Fibroblast of upper back skin (primary cell): ENCODE measurements at regions not wholly inside any gene's neighbourhood (a gene's known extent, or its start where the extent isn't known, plus 50 kb on each side); places are given as distances from the start of the nearest gene placed in this dataset.
"Not testable (repeated sequence)": the region's sequence is repeated elsewhere in the genome, so short reads cannot be mapped to it uniquely, and the experiment has no call there.

Source experiments
- DNase-seq: peaks from one replicate; pipeline ENCODE4 v3.0.0-alpha.2; 2013

GRCh38 chr12:127025545-127025944 lies 1241.4 kb upstream of the TMEM132C start:
- no peak for DNase-seq

DNA sequence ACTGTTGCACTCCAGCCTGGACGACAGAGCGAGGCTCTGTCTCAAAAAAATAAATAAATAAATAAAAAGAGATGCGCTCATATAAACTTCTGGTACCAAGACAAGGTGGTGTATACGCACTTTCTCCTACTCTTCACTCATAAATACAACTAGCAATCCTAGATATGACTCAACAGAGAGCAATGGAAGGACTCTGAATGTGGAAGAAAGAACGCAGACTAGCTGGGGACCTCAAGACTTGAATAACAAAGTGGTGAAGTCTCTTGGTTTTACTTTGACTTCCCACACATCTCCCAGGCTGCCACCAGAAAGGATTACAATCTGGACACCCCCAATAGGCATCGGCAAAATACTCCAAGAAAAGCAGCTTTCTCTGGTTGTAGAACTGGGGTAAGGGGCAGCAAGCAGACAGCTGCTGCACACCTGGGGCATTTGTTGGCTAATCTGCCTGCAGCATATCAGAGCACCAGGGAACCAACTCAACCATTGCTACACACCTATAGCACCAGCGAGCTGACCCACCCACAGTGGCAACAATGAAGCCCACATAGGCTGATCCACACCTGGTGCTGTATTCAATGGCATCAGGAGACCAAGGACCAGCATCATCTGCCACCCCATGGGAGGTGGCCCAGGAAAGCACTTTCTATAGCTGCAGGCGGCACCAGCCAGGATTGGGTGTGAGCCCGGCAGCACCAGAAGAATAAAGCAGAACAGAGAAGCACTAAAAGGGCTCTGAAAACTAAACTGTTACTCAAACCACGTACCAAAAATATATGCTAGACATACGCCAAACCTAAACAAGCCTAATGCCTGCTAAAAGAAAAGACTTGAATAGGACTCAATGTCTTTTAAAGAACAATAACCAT lies 1231.7 kb upstream of the TMEM132C start:
- no peak for DNase-seq

GRCh38 chr12:127038152-127038551 lies 1228.8 kb upstream of the TMEM132C start:
- DNase-seq = no peak

GRCh38 chr12:127038761-127039160 lies 1228.2 kb upstream of the TMEM132C start:
- no peak for DNase-seq

- no peak for DNase-seq
These were observed 1224.9 kb upstream of the TMEM132C start for GRCh38 chr12:127041985-127042625.

DNA sequence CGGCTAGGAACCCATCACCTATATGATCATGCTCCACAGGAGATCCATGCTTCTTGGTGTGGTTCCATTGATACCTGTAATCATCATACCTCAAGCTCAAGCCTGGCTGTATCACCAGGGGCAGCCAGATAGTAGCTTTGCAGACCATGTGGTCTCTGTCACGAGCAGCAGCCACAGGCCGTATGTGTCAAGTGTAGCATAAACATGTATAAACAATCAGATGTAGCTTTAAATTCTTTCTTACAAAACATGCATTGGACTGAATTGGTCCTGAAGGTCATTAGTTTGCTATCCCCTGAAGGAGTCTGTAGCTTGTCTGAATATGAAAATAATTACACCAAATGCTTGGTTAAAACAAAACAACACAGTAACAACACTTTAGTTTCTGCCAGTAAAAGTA lies 1223.2 kb upstream of the TMEM132C start:
- no peak for DNase-seq

GRCh38 chr12:127044836-127045235 lies 1222.1 kb upstream of the TMEM132C start:
- DNase-seq = no peak

- DNase-seq = no peak
These were observed 1220.5 kb upstream of the TMEM132C start for GRCh38 chr12:127046467-127046866.

GRCh38 chr12:127048057-127048456 lies 1218.9 kb upstream of the TMEM132C start:
- DNase-seq = no peak

GRCh38 chr12:127048525-127048924 lies 1218.4 kb upstream of the TMEM132C start:
- not testable (repeated sequence) for DNase-seq

GRCh38 chr12:127051139-127051538 lies 1215.8 kb upstream of the TMEM132C start:
- DNase-seq = no peak

DNA sequence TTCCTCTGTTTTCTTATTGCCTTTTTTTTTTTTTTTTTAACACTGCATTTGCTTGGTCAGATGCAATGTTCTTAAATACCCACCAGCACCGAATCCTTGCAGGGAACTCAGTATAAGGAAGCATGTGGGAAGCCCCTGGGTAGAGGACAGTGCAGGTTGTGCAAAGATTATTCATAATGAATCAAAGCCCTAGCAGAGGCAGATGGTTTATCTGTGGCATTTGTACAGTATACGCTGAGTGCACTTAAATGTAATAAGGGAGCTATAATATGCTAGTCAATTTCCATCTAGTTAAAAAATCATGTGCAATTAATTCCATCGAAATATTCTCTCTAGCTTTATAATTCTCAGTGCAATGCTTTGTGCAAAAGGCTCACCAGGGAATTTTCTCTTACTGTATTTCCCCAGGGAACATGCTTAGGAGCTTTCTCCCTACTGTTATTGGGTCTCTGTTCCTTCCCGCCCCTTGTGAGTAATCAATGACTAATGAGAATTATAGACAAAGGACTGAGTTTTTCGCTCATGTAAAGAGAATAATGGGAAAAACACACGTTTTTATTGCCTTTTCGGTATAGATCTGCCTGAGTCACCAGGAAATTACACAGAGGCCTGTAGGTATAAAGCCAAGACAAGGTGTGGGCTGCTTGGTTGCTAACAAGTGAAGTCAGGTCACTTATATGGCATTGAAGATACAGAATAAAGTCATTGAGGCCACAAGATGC lies 1214.3 kb upstream of the TMEM132C start:
- DNase-seq = peak; percentile 78

DNA sequence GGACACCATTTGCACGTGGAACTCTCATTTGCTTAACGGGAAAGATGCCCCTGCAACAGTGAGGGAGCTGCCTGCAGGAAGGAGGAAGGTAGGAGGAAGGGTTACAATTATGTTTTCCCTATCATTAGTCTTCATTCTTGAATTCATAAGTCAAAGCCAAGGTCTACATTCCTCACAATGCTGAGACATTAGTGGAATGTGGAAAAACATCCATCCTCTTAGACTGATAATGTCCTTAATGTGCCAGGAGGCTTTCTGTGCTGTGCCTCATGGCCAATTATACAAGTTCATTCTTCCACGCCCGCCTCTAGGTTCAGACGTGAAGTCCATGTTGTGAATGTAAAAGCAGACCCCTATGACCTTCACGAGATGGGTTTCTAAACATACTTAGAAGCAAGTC lies 1212.4 kb upstream of the TMEM132C start:
- peak; percentile 75 for DNase-seq

- DNase-seq = no peak
These were observed 1206.6 kb upstream of the TMEM132C start for GRCh38 chr12:127060310-127060847.

- no peak for DNase-seq
These were observed 1206.0 kb upstream of the TMEM132C start for GRCh38 chr12:127060933-127061332.

DNA sequence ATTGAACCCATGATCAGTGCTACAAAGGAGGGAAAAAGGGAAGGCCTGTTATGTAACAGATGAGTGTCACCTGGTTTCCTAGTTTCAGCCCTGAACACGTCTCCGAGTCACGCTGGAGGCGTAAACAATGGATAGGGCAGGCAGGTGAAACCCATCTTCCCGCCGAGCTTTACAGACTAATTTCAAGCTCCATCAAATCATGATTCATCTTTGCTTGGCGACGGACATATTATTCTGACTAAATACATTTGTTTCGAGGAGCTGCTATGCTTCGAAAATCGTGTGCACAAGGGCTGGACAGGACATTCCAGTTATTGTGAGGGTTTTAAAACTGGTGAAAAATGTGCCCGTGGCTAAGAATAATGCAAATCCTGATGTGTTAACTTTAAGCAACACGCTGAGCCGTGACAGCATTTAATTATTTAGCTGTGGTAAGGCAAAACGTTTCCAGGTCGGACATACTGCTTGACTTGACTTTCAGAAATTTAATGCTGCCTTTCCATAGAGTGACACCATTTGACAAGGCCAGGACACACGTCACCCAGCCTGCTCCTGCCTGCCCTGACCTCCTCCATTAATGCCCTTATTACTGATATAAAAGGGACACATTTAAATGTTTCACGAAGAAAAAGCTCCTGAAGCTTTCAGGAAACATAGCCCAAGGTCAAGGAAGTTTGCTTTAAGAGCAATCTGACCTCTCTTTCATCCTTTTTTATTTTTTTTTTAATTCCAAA lies 1203.5 kb upstream of the TMEM132C start:
- DNase-seq = no peak

- DNase-seq = no peak
These were observed 1202.8 kb upstream of the TMEM132C start for GRCh38 chr12:127064207-127064606.

DNA sequence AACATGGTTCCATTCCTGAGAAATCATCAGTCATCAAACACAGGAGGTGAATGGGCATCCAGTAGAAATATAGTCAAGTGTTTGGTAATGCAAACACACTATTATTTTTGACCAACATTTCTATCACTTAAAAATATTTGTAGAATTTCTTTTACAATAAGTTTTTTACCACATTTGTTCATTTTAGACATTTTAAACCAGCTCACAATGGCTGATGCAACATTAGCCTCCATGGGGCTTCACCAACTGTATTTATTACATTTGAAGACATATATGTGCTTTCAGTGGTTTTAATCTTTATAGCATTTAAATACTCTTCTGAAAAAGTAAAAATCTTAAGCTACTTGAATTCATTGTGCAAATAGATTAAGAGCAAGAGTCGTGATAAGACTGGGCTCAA lies 1201.4 kb upstream of the TMEM132C start:
- no peak for DNase-seq

GRCh38 chr12:127070515-127071157 lies 1196.3 kb upstream of the TMEM132C start:
- DNase-seq = no peak

DNA sequence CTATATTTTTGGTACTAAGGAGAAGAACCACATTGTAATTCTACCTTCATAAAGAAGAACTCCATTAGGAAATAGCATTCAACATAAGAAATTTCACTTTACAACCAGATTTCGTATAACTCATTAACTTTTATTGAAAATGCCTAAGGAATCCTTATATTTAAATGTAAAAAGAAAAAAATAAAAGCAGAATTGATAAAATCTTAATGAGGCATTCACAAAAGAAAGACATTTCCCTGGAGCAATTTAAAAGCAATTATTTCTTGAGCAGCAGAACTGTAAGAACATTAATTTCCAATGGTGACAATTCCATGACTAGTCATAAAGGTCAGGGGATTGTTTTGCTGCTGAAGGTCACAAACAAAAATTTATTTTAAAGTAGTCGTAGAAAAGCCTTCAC lies 1192.8 kb upstream of the TMEM132C start:
- no peak for DNase-seq

GRCh38 chr12:127075981-127076380 lies 1191.0 kb upstream of the TMEM132C start:
- DNase-seq = no peak
